Right renal cortex interstitium (tissue), 3 donors: ENCODE measurements at regions not wholly inside any gene's neighbourhood (a gene's known extent, or its start where the extent isn't known, plus 50 kb on each side); places are given as distances from the start of the nearest gene placed in this dataset.

ENCODE experiments used
- DNase-seq, 3 donors: peaks; one replicate each; pipeline ENCODE4 v3.0.0-alpha.2; 2013; ENCODE audit warnings: low read depth in 3 of 3, low spot score in 2 of 3

GRCh38 chr2:147792966-147793617 lies 51.7 kb upstream of the ACVR2A start:
- DNase-seq = no peak

GRCh38 chr2:147790580-147790979 lies 54.2 kb upstream of the ACVR2A start:
- DNase-seq = no peak

- no peak for DNase-seq
Measured at GRCh38 chr2:147789720-147790119, 55.1 kb upstream of the ACVR2A start.

- DNase-seq = no peak
Measured at GRCh38 chr2:147789287-147789686, 55.5 kb upstream of the ACVR2A start.

- no peak for DNase-seq
Measured at GRCh38 chr2:147782141-147782930, 62.5 kb upstream of the ACVR2A start.

- DNase-seq = no peak
Measured at GRCh38 chr2:147779440-147779839, 65.4 kb upstream of the ACVR2A start.

GRCh38 chr2:147777394-147777793 lies 67.4 kb upstream of the ACVR2A start:
- DNase-seq = no peak

- DNase-seq = no peak
Measured at GRCh38 chr2:147774805-147775204, 70.0 kb upstream of the ACVR2A start.

- no peak for DNase-seq
Measured at GRCh38 chr2:147773479-147773878, 71.3 kb upstream of the ACVR2A start.

GRCh38 chr2:147772781-147773180 lies 72.0 kb upstream of the ACVR2A start:
- no peak for DNase-seq

GRCh38 chr2:147763861-147764260 lies 81.0 kb upstream of the ACVR2A start:
- DNase-seq = no peak

- DNase-seq = no peak
Measured at GRCh38 chr2:147760984-147761383, 83.8 kb upstream of the ACVR2A start.

- no peak for DNase-seq
Measured at GRCh38 chr2:147759536-147759935, 85.3 kb upstream of the ACVR2A start.

- DNase-seq = no peak
Measured at GRCh38 chr2:147758821-147759220, 86.0 kb upstream of the ACVR2A start.

GRCh38 chr2:147756069-147756468 lies 88.8 kb upstream of the ACVR2A start:
- DNase-seq = no peak

GRCh38 chr2:147740211-147740927 lies 104.5 kb upstream of the ACVR2A start:
- DNase-seq = no peak

- DNase-seq = no peak
Measured at GRCh38 chr2:147739508-147739907, 105.3 kb upstream of the ACVR2A start.

- DNase-seq = no peak
Measured at GRCh38 chr2:147718831-147719230, 126.0 kb upstream of the ACVR2A start.

- no peak for DNase-seq
Measured at GRCh38 chr2:147716906-147717305, 127.9 kb upstream of the ACVR2A start.

GRCh38 chr2:147715807-147716206 lies 129.0 kb upstream of the ACVR2A start:
- DNase-seq = no peak

GRCh38 chr2:147714582-147714981 lies 130.2 kb upstream of the ACVR2A start:
- no peak for DNase-seq

- no peak for DNase-seq
Measured at GRCh38 chr2:147713349-147713748, 131.5 kb upstream of the ACVR2A start.
